ENCODE measurements at regions not wholly inside any gene's neighbourhood (a gene's known extent, or its start where the extent isn't known, plus 50 kb on each side); places are given as distances from the start of the nearest gene placed in this dataset.

DNA sequence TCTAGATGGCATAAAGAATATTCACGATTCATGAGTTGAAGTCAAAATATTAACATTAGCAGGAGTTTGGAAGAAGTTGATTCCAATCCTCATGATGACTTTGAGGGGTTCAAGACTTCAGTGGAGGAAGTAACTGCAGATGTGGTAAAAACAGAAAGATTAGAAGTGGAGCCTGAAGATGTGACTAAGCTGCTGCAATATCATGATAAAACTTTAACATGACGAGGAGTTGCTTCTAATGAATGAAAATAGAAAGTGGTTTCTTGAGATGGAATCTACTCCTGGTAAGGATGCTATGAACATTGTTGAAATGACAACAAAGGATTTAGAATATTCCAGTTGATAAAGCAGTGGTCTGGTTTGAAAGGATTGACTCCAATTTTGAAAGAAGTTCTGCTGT, 70.1 kb upstream of the TMLHE start:
- DNase-seq, result no peak

- no peak for DNase-seq
Observed at GRCh38 chrX:155679715-155680114, 67.0 kb upstream of the TMLHE start.

GRCh38 chrX:155673338-155673737, 60.6 kb upstream of the TMLHE start:
- DNase-seq, result no peak

DNA sequence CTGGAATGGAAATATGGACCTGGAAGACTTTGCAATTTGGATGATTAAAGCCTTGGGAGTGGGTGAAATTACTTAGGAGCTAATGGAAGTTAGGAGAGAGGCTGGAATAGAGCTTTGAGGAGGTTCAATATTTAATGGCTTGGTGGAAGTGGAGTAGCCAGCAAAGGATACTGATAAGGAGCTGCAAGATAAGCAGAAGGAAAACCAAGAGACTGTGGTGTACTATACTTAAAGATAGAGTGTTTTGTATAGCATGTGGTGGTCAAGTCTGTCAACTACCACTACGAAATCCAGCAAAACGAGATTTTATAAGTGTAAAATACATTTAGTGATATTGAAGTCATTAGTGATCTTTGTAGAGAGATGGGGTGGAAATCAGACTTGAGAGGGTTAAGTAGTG, 54.0 kb upstream of the TMLHE start:
- DNase-seq, result no peak
